Neural cell (in vitro differentiated cells): ENCODE measurements at regions not wholly inside any gene's neighbourhood (a gene's known extent, or its start where the extent isn't known, plus 50 kb on each side); places are given as distances from the start of the nearest gene placed in this dataset.

ENCODE experiments used
- EP300 ChIP-seq: fragments of 450-650 bp; conservative IDR thresholded peaks from 2 replicates; pipeline ENCODE4 v1.6.1; 2014; ENCODE audit warnings: antibody characterized with exemption, mild to moderate bottlenecking, moderate library complexity; ENCODE audit not compliant: poor library complexity, severe bottlenecking
- POLR2AphosphoS5 ChIP-seq: IDR thresholded peaks from 2 replicates; pipeline ENCODE4 v1.6.1; 2012
- RAD21 ChIP-seq: fragments of 450-650 bp; conservative IDR thresholded peaks from 2 replicates; pipeline ENCODE4 v1.6.1; 2014; ENCODE audit warnings: antibody characterized with exemption, mild to moderate bottlenecking, moderate library complexity
- TAF1 ChIP-seq: IDR thresholded peaks from 2 replicates; pipeline ENCODE4 v1.6.1; 2012; ENCODE audit warnings: low read depth
- TF ChIP-seq, protein P1 (sequence below): fragments of 450-650 bp; IDR thresholded peaks from 2 replicates; pipeline ENCODE4 v1.5.1; 2014; ENCODE audit warnings: antibody characterized with exemption, mild to moderate bottlenecking, moderate library complexity; ENCODE audit not compliant: poor library complexity, severe bottlenecking
- TF ChIP-seq, protein P2 (sequence below): IDR thresholded peaks from 2 replicates; pipeline ENCODE4 v1.6.1; 2012; ENCODE audit warnings: borderline replicate concordance

DNA sequence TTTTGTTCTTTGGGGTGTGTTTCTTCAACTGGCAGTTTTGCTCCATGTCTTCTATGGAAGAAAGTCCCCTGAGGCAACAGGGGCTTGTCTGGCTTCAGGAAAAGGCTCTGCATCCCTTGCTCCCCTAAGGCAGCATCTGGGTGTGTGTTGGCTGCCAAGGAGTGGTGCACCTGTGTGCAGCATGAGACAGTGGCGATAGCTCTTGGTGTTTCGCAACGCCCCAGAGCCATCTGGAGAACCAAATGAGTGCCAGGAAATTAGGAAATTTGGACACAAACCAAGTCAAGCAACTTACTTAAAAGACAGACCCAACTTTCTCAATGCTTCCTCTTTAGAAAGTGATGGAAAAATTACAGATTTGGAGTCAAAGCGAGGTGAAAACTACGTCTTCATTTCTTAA is 1044.4 kb upstream of the CNTNAP5 start:
- TF ChIP-seq TAF1 (no peak), POLR2AphosphoS5 (no peak), EP300 (no peak), RAD21 (no peak)
- TF ChIP-seq, protein P1, sequence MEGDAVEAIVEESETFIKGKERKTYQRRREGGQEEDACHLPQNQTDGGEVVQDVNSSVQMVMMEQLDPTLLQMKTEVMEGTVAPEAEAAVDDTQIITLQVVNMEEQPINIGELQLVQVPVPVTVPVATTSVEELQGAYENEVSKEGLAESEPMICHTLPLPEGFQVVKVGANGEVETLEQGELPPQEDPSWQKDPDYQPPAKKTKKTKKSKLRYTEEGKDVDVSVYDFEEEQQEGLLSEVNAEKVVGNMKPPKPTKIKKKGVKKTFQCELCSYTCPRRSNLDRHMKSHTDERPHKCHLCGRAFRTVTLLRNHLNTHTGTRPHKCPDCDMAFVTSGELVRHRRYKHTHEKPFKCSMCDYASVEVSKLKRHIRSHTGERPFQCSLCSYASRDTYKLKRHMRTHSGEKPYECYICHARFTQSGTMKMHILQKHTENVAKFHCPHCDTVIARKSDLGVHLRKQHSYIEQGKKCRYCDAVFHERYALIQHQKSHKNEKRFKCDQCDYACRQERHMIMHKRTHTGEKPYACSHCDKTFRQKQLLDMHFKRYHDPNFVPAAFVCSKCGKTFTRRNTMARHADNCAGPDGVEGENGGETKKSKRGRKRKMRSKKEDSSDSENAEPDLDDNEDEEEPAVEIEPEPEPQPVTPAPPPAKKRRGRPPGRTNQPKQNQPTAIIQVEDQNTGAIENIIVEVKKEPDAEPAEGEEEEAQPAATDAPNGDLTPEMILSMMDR = no peak
- TF ChIP-seq, protein P2, sequence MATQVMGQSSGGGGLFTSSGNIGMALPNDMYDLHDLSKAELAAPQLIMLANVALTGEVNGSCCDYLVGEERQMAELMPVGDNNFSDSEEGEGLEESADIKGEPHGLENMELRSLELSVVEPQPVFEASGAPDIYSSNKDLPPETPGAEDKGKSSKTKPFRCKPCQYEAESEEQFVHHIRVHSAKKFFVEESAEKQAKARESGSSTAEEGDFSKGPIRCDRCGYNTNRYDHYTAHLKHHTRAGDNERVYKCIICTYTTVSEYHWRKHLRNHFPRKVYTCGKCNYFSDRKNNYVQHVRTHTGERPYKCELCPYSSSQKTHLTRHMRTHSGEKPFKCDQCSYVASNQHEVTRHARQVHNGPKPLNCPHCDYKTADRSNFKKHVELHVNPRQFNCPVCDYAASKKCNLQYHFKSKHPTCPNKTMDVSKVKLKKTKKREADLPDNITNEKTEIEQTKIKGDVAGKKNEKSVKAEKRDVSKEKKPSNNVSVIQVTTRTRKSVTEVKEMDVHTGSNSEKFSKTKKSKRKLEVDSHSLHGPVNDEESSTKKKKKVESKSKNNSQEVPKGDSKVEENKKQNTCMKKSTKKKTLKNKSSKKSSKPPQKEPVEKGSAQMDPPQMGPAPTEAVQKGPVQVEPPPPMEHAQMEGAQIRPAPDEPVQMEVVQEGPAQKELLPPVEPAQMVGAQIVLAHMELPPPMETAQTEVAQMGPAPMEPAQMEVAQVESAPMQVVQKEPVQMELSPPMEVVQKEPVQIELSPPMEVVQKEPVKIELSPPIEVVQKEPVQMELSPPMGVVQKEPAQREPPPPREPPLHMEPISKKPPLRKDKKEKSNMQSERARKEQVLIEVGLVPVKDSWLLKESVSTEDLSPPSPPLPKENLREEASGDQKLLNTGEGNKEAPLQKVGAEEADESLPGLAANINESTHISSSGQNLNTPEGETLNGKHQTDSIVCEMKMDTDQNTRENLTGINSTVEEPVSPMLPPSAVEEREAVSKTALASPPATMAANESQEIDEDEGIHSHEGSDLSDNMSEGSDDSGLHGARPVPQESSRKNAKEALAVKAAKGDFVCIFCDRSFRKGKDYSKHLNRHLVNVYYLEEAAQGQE = no peak
